Cardiac septum (tissue), 1 donor: ENCODE measurements at regions not wholly inside any gene's neighbourhood (a gene's known extent, or its start where the extent isn't known, plus 50 kb on each side); places are given as distances from the start of the nearest gene placed in this dataset.

ENCODE experiments used
- DNase-seq: peaks from one replicate; pipeline ENCODE4 v3.0.0-alpha.2; 2020; ENCODE audit warnings: low spot score
- intact Hi-C: fragments of 100-400 bp; cut with DNase I; formaldehyde crosslinking; loops from one replicate; pipeline ENCODE4 v1.14.0; 2022
- donor health status: DM: no; HTN: no; CAD: no.

DNA sequence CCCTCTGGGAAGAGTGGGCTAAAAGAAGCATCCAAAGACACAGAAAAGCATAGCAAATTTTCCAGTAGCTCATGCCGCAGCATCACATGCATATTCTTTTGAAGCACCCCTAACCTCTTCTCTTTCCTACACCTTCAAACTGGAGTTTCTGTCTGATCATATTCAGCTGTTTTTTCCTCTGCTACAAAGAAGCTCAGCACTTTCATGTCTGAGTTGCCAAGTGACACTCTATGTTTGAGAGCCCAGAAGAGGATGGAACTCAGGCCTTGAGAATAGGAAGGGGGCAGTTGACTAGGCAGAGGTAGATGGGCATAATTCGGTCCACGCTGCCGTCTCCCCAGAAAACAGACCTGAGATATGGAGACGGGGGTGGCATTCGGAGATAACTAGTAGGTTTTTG lies 489.6 kb upstream of the NR2F2 start:
- intact Hi-C loops = loop anchor here (10.0 kb wide), 3 partner anchors 236 to 576 kb away; no protein-coding TSS in a partner anchor
- no peak for DNase-seq

DNA sequence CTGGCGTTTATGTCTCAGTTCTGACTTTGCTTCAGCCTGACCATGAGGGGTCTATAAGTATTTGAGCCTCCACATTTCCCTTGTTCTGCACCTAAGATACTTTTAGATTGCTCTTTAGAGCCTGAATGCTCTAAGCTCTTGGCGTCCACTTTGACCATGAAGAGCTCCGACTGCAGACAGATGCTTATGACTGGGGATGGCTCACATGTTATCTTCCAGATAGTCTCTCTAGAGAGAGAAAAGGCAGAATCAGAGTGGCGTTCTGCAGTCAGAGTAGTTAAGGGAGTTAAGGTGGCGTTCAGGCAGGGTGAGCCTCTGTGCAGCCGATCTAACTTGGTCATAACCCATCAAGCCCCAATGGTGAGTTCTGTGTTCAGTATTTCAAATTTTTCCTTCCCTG lies 487.9 kb upstream of the NR2F2 start:
- no peak for DNase-seq
- intact Hi-C loops = loop anchor here (10.0 kb wide), 3 partner anchors 238 to 578 kb away; no protein-coding TSS in a partner anchor

DNA sequence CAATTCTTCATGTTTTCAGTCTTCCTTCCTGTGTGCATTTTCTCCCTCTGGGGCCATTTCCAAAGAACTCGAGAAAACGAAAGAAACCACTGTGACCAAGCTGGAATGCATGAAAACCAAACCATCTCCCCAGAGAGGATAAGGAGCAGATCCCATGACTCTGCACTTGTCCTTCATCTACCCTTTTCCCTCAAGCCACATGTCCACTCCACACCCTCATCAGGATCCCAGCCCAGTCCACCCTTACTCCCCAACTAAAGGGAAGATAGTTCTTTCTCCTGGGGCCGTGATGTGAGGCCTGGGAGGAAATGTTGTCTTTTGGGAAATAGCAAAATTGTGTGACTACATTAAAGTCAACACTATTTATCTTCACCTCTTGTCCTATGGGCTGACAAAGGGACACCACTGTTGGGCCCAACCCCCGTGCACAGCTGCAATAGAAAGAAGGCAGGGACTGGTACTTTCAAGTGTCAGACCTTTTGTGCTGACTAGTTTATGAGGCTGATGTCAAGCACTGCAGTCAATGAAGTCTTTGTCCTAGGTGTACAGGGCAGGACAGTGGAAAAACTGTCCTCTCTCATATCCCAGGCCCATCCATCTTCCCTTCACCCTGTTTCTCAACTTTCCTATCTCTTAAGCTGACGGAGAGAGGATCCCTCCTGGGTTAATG lies 487.1 kb upstream of the NR2F2 start:
- intact Hi-C loops = loop anchor here (10.0 kb wide), 3 partner anchors 239 to 579 kb away; no protein-coding TSS in a partner anchor
- DNase-seq = no peak

- intact Hi-C loops = loop anchor here (10.0 kb wide), 3 partner anchors 241 to 581 kb away; no protein-coding TSS in a partner anchor
- no peak for DNase-seq
These were observed 484.5 kb upstream of the NR2F2 start for GRCh38 chr15:95845862-95846515.

DNA sequence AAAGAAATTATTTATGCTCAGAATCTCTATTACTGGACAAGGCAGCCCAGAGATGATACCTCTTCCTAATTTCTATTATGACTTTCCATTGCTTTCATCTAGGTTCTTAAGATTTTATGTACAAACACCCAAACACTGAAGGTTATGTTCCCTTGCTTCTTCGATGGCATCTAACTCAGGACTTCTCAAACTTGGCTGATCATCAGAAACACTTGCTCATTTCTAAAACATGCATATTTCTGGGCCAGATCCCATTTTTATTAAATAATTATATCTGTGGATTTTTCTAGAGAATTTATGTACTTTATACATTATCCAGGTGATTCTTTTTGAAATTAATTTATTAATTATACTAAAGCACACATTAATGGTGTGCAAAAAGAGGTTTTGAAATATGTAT lies 482.4 kb upstream of the NR2F2 start:
- intact Hi-C loops = loop anchor here (10.0 kb wide), 3 partner anchors 243 to 583 kb away; no protein-coding TSS in a partner anchor
- no peak for DNase-seq

DNA sequence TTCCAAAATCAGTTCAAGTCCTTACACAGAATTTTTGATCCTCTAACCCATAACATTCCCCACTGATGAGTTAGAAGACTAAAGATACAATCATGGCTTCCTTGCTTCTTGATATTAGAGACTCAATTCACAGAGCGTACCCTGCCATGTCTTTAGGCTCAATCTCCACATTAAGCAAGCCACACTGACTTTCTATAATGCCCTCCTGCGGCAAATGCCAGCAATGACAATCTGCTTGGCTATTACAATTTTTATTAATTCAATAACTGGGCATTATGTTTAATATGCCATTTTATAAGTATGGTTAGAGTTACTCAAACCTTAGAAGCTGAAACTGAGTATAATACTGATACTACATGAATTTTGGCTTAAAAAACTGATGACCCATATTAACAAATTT lies 479.7 kb upstream of the NR2F2 start:
- DNase-seq = no peak
- intact Hi-C loops = no loop called here

DNA sequence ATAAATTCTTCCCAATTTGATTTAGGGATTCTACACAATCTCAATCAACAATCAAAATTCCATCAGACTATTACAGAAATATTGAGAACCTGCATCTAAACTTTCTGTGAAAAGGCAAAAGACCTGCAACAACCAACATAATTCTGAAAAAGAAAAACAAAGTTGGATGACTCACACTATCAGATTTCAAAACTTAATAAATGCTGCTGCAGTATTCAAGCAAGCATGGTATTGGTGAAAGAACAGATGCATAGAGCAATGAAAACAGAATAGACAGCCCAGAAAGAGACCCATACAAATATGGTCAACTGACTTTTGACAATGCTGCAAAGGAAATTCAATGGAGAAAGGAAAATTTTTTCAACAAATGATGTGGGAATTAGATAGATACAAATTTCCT lies 477.1 kb upstream of the NR2F2 start:
- DNase-seq = no peak
- intact Hi-C loops = no loop called here

GRCh38 chr15:95857124-95857757 lies 473.3 kb upstream of the NR2F2 start:
- no peak for DNase-seq
- intact Hi-C loops = no loop called here

- intact Hi-C loops = no loop called here
- no peak for DNase-seq
These were observed 472.7 kb upstream of the NR2F2 start for GRCh38 chr15:95857758-95858157.

DNA sequence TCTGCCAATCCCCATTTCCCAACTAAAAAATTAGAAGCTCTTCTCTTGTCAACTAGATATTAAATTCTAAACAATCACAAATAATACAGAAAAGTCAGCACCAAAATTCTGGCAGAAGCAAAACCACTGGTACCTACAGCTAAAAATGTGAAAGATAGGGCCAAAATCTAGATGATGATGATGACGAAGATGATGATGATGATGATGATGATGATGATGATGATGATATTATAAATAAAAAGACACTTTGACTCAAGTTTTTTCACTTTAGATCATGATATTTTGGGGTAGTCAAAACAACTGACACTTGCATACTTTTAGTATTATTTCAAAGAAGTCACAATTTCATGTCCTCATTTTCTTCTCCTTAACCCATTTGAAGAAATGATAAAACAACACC lies 470.1 kb upstream of the NR2F2 start:
- no peak for DNase-seq
- intact Hi-C loops = no loop called here

DNA sequence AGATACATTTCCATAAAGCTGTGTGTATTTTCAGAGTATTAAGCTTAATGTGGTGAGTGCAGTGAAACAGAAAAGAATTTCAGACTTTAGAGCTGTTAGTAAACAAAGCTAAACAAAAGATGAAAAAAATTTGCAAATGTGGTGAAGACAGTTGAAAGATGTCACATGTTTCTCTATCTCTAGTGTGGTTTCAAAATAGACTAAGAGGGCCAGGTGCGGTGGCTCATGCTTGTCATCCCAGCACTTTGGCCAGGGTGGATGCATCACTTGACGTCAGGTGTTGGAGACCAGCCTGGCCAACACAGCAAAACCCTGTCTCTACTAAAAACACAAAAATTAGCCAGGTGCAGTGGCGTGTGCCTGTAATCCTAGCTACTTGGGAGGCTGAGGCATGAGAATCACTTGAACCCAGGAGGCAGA lies 466.0 kb upstream of the NR2F2 start:
- DNase-seq = no peak
- intact Hi-C loops = no loop called here

- no peak for DNase-seq
- intact Hi-C loops = no loop called here
These were observed 465.2 kb upstream of the NR2F2 start for GRCh38 chr15:95865330-95865739.

DNA sequence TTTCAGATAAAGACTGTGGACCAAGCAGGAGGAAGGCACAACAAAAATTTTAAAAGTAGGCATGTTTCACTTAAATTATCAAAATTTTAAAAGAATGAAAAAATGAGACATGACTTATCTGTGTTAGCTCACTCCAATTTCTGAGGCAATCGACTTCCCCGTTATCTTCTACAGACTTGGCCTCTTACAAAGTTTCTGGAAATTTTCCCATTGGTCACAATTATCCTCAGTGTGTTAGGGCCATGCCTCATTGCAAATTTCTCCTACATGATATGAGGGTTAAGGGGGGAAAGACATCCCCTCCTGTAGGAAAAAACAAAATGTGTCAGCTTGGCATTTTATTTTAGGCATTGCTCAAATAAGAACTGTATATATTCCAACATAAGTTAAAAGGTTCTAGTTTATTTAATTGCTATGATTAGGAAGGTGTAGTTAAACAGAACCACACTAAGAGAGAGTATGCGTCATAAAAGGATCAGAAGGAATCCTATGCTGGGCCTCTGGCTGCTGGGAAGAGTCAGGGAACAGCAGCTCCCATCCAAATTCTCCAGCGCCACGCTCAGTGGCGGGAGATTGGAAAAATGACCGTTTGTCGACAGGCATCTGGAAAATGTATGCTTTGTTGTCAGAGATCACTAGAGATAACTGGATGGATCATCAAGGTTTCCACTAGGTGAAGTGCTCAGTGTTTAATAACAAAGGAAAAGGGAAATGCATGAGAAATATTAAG lies 463.6 kb upstream of the NR2F2 start:
- intact Hi-C loops = no loop called here
- no peak for DNase-seq

DNA sequence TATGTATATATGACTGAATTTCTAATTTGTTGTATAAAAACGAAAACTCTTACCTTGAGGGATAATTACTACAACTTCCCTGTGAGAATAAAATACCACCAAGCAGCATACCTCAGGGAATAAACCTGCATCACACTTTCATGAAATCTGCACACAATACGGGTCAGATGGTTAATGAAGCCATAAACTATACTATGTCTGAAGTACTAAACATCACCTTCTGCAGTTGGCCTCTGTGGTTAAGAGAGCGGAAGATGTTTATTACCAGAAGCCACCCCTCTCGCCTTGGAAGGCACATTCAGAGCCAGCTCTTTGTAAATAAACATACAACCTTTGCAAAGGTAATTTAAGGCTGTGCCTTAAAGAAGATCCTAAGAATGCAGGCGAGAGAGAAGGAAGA lies 462.1 kb upstream of the NR2F2 start:
- no peak for DNase-seq
- intact Hi-C loops = no loop called here

GRCh38 chr15:95868970-95869369 lies 461.5 kb upstream of the NR2F2 start:
- intact Hi-C loops = no loop called here
- DNase-seq = no peak

GRCh38 chr15:95869920-95870319 lies 460.6 kb upstream of the NR2F2 start:
- intact Hi-C loops = no loop called here
- no peak for DNase-seq

GRCh38 chr15:95872366-95872771 lies 458.1 kb upstream of the NR2F2 start:
- intact Hi-C loops = no loop called here
- no peak for DNase-seq

- intact Hi-C loops = no loop called here
- DNase-seq = no peak
These were observed 455.9 kb upstream of the NR2F2 start for GRCh38 chr15:95874637-95875036.

DNA sequence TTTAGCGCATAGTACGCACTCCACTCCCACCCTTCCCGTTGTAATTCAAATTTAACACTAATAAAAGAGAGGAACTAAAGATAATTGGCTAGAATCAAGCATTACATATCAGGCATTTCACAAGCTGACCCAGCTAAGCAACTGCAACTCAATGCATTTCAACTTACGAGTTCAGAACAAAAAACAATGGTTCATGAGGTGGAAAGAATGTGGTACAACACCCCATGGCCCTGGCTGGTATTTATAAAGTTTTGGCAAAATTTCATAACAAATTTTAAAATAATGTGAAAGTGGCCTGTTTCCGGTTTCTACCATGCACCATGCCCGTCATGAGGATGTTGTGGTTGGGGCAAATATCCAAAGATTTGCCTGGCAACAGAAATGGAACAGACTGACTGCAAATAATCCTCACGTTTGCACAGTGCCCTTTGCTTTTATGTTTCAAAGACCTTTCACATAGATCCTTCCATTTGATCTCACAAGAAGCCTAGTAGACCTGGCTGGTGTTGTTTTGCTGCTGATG lies 455.3 kb upstream of the NR2F2 start:
- intact Hi-C loops = no loop called here
- no peak for DNase-seq

DNA sequence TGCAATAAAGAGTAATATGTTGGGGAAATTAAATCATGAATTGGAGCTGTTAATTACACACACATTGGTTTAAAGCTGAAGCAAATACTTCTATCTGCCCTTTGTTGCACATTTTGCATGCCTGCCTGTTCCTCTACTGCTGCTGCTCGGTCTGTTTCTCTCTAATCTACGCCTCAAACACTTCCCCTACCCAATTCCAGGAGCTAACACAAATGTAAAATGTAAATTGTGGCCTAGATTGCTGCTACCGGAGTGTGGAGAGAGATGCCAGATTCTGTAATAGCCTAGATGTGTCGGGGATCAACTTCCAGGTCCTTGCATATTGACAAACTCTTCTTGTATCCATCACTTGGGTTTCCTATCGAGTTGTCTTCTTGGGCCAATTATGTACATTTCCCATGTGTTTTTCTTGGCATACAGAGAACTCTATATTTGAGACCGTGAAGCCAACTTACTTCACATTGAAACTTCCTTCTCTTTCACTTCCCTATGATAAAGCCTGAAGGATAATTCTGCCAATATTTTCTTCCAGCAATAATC lies 450.4 kb upstream of the NR2F2 start:
- intact Hi-C loops = no loop called here
- no peak for DNase-seq
